ENCODE measurements at regions not wholly inside any gene's neighbourhood (a gene's known extent, or its start where the extent isn't known, plus 50 kb on each side); places are given as distances from the start of the nearest gene placed in this dataset.
"Not testable (repeated sequence)": the region's sequence is repeated elsewhere in the genome, so short reads cannot be mapped to it uniquely, and the experiment has no call there.

DNA sequence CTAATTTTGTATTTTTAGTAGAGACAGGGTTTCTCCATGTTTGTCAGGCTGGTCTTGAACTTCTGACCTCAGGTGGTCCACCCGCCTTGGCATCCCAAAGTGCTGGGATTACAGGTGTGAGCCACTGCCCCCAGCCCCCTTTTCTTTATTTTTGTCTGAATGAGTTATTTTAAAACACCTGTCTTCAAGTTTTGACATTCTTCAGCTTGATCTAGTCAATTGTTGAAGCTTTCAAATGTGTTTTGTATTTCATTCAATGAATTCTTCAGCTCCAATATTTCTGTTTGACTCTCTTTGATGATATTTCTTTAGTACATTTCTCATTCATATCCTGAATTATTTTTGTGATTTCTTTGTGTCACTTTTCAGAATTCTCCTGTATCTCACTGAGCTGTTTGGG lies 486.2 kb downstream of the DMAC1 start:
- H3K27ac ChIP-seq (ENCODE audit: low read depth, low read length, poor library complexity, severe bottlenecking), result no peak overlapping the region
- no peak overlapping the region for H3K4me2 ChIP-seq (ENCODE audit: low read length)
- no peaks in the 10 kb centered on the region for H3F3A ChIP-seq (ENCODE audit: insufficient read depth, low read length)
- H4K20me1 ChIP-seq (ENCODE audit: insufficient read depth, low read length), result no peaks in the 10 kb centered on the region
- no peaks in the 10 kb centered on the region for H3K4me1 ChIP-seq (ENCODE audit: insufficient read depth, low read length, severe bottlenecking)
- 0 out of 2 replicates have a peak, but pooled peaks cover 3% of the 10 kb centered on the region for H3K9me3 ChIP-seq (ENCODE audit: low read length)
- no peak for TF ChIP-seq EZH2 (IDR thresholded peaks at IDR 0.05; ENCODE audit: borderline replicate concordance, low read length)
- TF ChIP-seq CTCF (IDR thresholded peaks at IDR 0.05; ENCODE audit: low read length), result no peak
- H3K79me2 ChIP-seq (ENCODE audit: insufficient read depth, low read length), result no peaks in the 10 kb centered on the region
- no peaks in the 10 kb centered on the region for H3K36me3 ChIP-seq (ENCODE audit: insufficient read depth, low read length)
- no peaks in the 10 kb centered on the region for H3K27me3 ChIP-seq (ENCODE audit: insufficient read depth, low read length)
- H3K4me3 ChIP-seq (ENCODE audit: low read depth, low read length, poor library complexity, severe bottlenecking), result no peak overlapping the region
- H3K9ac ChIP-seq (ENCODE audit: low read length), result no peak overlapping the region
- no peak overlapping the region for H2AFZ ChIP-seq (ENCODE audit: low read length)
- H3K9me2 ChIP-seq (ENCODE audit: low read depth, low read length), result no peaks in the 10 kb centered on the region

GRCh38 chr9:7309051-7309450 lies 490.5 kb downstream of the DMAC1 start:
- not testable (repeated sequence) for H3F3A ChIP-seq (ENCODE audit: insufficient read depth, low read length); H3K27ac ChIP-seq (ENCODE audit: low read depth, low read length, poor library complexity, severe bottlenecking); H4K20me1 ChIP-seq (ENCODE audit: insufficient read depth, low read length); H3K9ac ChIP-seq (ENCODE audit: low read length); H3K9me3 ChIP-seq (ENCODE audit: low read length); H2AFZ ChIP-seq (ENCODE audit: low read length); H3K9me2 ChIP-seq (ENCODE audit: low read depth, low read length); H3K36me3 ChIP-seq (ENCODE audit: insufficient read depth, low read length); H3K4me2 ChIP-seq (ENCODE audit: low read length); H3K27me3 ChIP-seq (ENCODE audit: insufficient read depth, low read length); H3K79me2 ChIP-seq (ENCODE audit: insufficient read depth, low read length); H3K4me1 ChIP-seq (ENCODE audit: insufficient read depth, low read length, severe bottlenecking); H3K4me3 ChIP-seq (ENCODE audit: low read depth, low read length, poor library complexity, severe bottlenecking)

DNA sequence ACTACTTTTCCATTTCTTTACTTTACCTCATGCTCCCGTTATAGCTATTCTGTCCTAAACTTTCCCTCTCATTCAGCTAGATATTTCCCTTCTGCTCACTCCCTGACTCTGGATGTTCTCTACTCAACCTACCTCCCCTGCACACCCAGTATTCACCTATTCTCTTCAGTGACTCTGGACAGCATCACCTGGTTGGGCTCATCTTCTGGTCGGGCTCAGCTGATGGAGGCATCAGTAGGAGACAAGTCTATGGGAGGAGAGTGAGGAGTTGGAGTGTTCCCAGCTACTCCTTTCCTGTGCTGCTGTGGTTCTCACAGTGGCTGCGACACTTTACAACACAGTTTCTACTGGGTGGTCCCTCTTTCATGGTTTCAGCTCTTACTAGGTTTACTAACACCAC lies 493.9 kb downstream of the DMAC1 start:
- Histone ChIP-seq H3K79me2 (ENCODE audit: insufficient read depth, low read length) (no peaks in the 10 kb centered on the region), H3K9ac (ENCODE audit: low read length) (no peak overlapping the region), H3K4me3 (ENCODE audit: low read depth, low read length, poor library complexity, severe bottlenecking) (no peak overlapping the region), H3K9me2 (ENCODE audit: low read depth, low read length) (no peaks in the 10 kb centered on the region), H3K36me3 (ENCODE audit: insufficient read depth, low read length) (no peaks in the 10 kb centered on the region), H3K4me1 (ENCODE audit: insufficient read depth, low read length, severe bottlenecking) (no peaks in the 10 kb centered on the region), H4K20me1 (ENCODE audit: insufficient read depth, low read length) (no peaks in the 10 kb centered on the region), H3F3A (ENCODE audit: insufficient read depth, low read length) (no peaks in the 10 kb centered on the region), H3K27me3 (ENCODE audit: insufficient read depth, low read length) (no peaks in the 10 kb centered on the region), H3K27ac (ENCODE audit: low read depth, low read length, poor library complexity, severe bottlenecking) (no peak overlapping the region), H3K4me2 (ENCODE audit: low read length) (no peak overlapping the region), H3K9me3 (ENCODE audit: low read length) (no peaks in the 10 kb centered on the region), H2AFZ (ENCODE audit: low read length) (no peak overlapping the region)
- no peak for TF ChIP-seq CTCF (IDR thresholded peaks at IDR 0.05; ENCODE audit: low read length)
- no peak for TF ChIP-seq EZH2 (IDR thresholded peaks at IDR 0.05; ENCODE audit: borderline replicate concordance, low read length)

- H3K9me3 ChIP-seq (ENCODE audit: low read length), result no peaks in the 10 kb centered on the region
- H3K79me2 ChIP-seq (ENCODE audit: insufficient read depth, low read length), result no peaks in the 10 kb centered on the region
- TF ChIP-seq CTCF (IDR thresholded peaks at IDR 0.05; ENCODE audit: low read length) (no peak), EZH2 (IDR thresholded peaks at IDR 0.05; ENCODE audit: borderline replicate concordance, low read length) (no peak)
- H3K36me3 ChIP-seq (ENCODE audit: insufficient read depth, low read length), result no peaks in the 10 kb centered on the region
- no peak overlapping the region for H3K9ac ChIP-seq (ENCODE audit: low read length)
- H3K4me2 ChIP-seq (ENCODE audit: low read length), result no peak overlapping the region
- H3K4me3 ChIP-seq (ENCODE audit: low read depth, low read length, poor library complexity, severe bottlenecking), result no peak overlapping the region
- no peaks in the 10 kb centered on the region for H3F3A ChIP-seq (ENCODE audit: insufficient read depth, low read length)
- no peak overlapping the region for H2AFZ ChIP-seq (ENCODE audit: low read length)
- H3K4me1 ChIP-seq (ENCODE audit: insufficient read depth, low read length, severe bottlenecking), result no peaks in the 10 kb centered on the region
- no peaks in the 10 kb centered on the region for H4K20me1 ChIP-seq (ENCODE audit: insufficient read depth, low read length)
- H3K27ac ChIP-seq (ENCODE audit: low read depth, low read length, poor library complexity, severe bottlenecking), result no peak overlapping the region
- H3K9me2 ChIP-seq (ENCODE audit: low read depth, low read length), result no peaks in the 10 kb centered on the region
- H3K27me3 ChIP-seq (ENCODE audit: insufficient read depth, low read length), result no peaks in the 10 kb centered on the region
These were observed 495.0 kb downstream of the DMAC1 start for GRCh38 chr9:7304627-7304995.
